GM21619 (cell line): ENCODE measurements at regions not wholly inside any gene's neighbourhood (a gene's known extent, or its start where the extent isn't known, plus 50 kb on each side); places are given as distances from the start of the nearest gene placed in this dataset.

Source experiments
- ATAC-seq: cut with Tn5 transposase; IDR thresholded peaks from one replicate; pipeline ENCODE4 v1.9.1; 2021; ENCODE audit not compliant: unreplicated experiment

- ATAC-seq: no peak
These were observed 76.4 kb downstream of the RHOB start for GRCh38 chr2:20523073-20523798.

- ATAC-seq: no peak
These were observed 76.9 kb downstream of the RHOB start for GRCh38 chr2:20523799-20524187.

- peak; percentile 72 for ATAC-seq
These were observed 77.7 kb downstream of the RHOB start for GRCh38 chr2:20524412-20525040.

- ATAC-seq: peak; percentile 92
These were observed 78.5 kb downstream of the RHOB start for GRCh38 chr2:20525041-20526035.

GRCh38 chr2:20526160-20526559 is 79.3 kb downstream of the RHOB start:
- ATAC-seq: no peak

- no peak for ATAC-seq
These were observed 79.8 kb downstream of the RHOB start for GRCh38 chr2:20526708-20527107.

GRCh38 chr2:20528713-20529112 is 81.8 kb downstream of the RHOB start:
- no peak for ATAC-seq

- ATAC-seq: no peak
These were observed 83.6 kb downstream of the RHOB start for GRCh38 chr2:20530520-20530919.

GRCh38 chr2:20531633-20532262 is 84.9 kb downstream of the RHOB start:
- no peak for ATAC-seq

GRCh38 chr2:20532634-20533437 is 86.0 kb downstream of the RHOB start:
- no peak for ATAC-seq

GRCh38 chr2:20533993-20534622 is 87.2 kb downstream of the RHOB start:
- ATAC-seq: no peak

GRCh38 chr2:20534913-20535801 is 88.3 kb downstream of the RHOB start:
- no peak for ATAC-seq

GRCh38 chr2:20536619-20537422 is 89.9 kb downstream of the RHOB start:
- no peak for ATAC-seq

GRCh38 chr2:20537423-20538307 is 90.8 kb downstream of the RHOB start:
- ATAC-seq: no peak

GRCh38 chr2:20538308-20539132 is 91.6 kb downstream of the RHOB start:
- no peak for ATAC-seq

- no peak for ATAC-seq
These were observed 92.4 kb downstream of the RHOB start for GRCh38 chr2:20539133-20539719.
